Uterus (tissue), 3 donors: ENCODE measurements at regions not wholly inside any gene's neighbourhood (a gene's known extent, or its start where the extent isn't known, plus 50 kb on each side); places are given as distances from the start of the nearest gene placed in this dataset.

Experiments
- DNase-seq, 2 donors: peaks; one replicate each; pipeline ENCODE4 v3.0.0-alpha.2; 2019 to 2020
- H3K27ac ChIP-seq, 2 donors: fragments of 200-600 bp; sonication (generic); 1 replicate in 1 of 2; 2 replicates in 1 of 2; pipeline ENCODE4 v1.5.1; 2016 to 2018
- H3K27me3 ChIP-seq, 2 donors: fragments of 200-600 bp; sonication (generic); one replicate each; pipeline ENCODE4 v1.5.1; 2018 to 2019; ENCODE audit warnings: control low read depth in 1 of 2
- H3K36me3 ChIP-seq, 2 donors: fragments of 200-600 bp; sonication (generic); one replicate each; pipeline ENCODE4 v1.5.1; 2019; ENCODE audit warnings: control low read depth in 1 of 2
- H3K4me1 ChIP-seq, 2 donors: fragments of 200-600 bp; sonication (generic); one replicate each; pipeline ENCODE4 v1.5.1; 2018 to 2019; ENCODE audit warnings: control low read depth in 1 of 2
- H3K4me3 ChIP-seq, 2 donors: fragments of 200-600 bp; sonication (generic); 1 replicate in 1 of 2; 2 replicates in 1 of 2; pipeline ENCODE4 v1.5.1; 2018 to 2019; ENCODE audit warnings: mild to moderate bottlenecking in 1 of 2
- H3K9me3 ChIP-seq, 2 donors: fragments of 200-600 bp; sonication (generic); one replicate each; pipeline ENCODE4 v1.5.1; 2019; ENCODE audit warnings: control low read depth in 1 of 2
- CTCF ChIP-seq, 4 experiments: fragments of 200-600 bp in 2 of 4; fragments of 450-650 bp in 2 of 4; sonication (generic) in 2 of 4; IDR thresholded peaks; one replicate each; pipeline ENCODE4 v1.5.1; 2016 to 2019; ENCODE audit warnings: antibody characterized with exemption in 4 of 4, mild to moderate bottlenecking in 2 of 4, moderate library complexity in 1 of 4
- POLR2A ChIP-seq, 2 donors: fragments of 450-650 bp; IDR thresholded peaks; one replicate each; pipeline ENCODE4 v1.6.1; 2016; ENCODE audit warnings: antibody characterized with exemption in 2 of 2, mild to moderate bottlenecking in 1 of 2, moderate library complexity in 1 of 2
- intact Hi-C: fragments of 100-400 bp; cut with DNase I; formaldehyde crosslinking; loops from one replicate; pipeline ENCODE4 v1.15.1; 2023; ENCODE audit warnings: low total_unique reads
- donor health status: DM: yes; HTN: yes; CAD: no.

- no peak for DNase-seq
- no peaks in the 10 kb centered on the region for H3K36me3 ChIP-seq
- H3K9me3 ChIP-seq = no peaks in the 10 kb centered on the region
- TF ChIP-seq POLR2A (IDR thresholded peaks at IDR 0.05) (no peak), CTCF (IDR thresholded peaks at IDR 0.05) (no peak)
- H3K27me3 ChIP-seq = no peaks in the 10 kb centered on the region
- H3K4me1 ChIP-seq = no peaks in the 10 kb centered on the region
- no peak overlapping the region for H3K4me3 ChIP-seq
- intact Hi-C loops = no loop called here
- H3K27ac ChIP-seq = no peak overlapping the region
Measured at GRCh38 chr2:117396161-117396560, 418.3 kb upstream of the DDX18 start.

- Histone ChIP-seq H3K4me3 (no peak overlapping the region), H3K27ac (no peak overlapping the region), H3K36me3 (no peaks in the 10 kb centered on the region), H3K9me3 (no peaks in the 10 kb centered on the region), H3K4me1 (no peaks in the 10 kb centered on the region), H3K27me3 (no peaks in the 10 kb centered on the region)
- TF ChIP-seq POLR2A (IDR thresholded peaks at IDR 0.05) (no peak), CTCF (IDR thresholded peaks at IDR 0.05) (no peak)
- DNase-seq = no peak
- intact Hi-C loops = no loop called here
Measured at GRCh38 chr2:117401582-117401981, 412.9 kb upstream of the DDX18 start.

GRCh38 chr2:117406443-117406842 is 408.0 kb upstream of the DDX18 start:
- H3K9me3 ChIP-seq = no peaks in the 10 kb centered on the region
- intact Hi-C loops = no loop called here
- TF ChIP-seq CTCF (IDR thresholded peaks at IDR 0.05) (no peak), POLR2A (IDR thresholded peaks at IDR 0.05) (no peak)
- no peak overlapping the region for H3K27ac ChIP-seq
- H3K4me3 ChIP-seq = no peak overlapping the region
- H3K27me3 ChIP-seq = no peaks in the 10 kb centered on the region
- DNase-seq = no peak
- no peaks in the 10 kb centered on the region for H3K4me1 ChIP-seq
- H3K36me3 ChIP-seq = no peaks in the 10 kb centered on the region

GRCh38 chr2:117407746-117408145 is 406.7 kb upstream of the DDX18 start:
- Histone ChIP-seq H3K27ac (no peak overlapping the region), H3K27me3 (no peaks in the 10 kb centered on the region)
- intact Hi-C loops = no loop called here

GRCh38 chr2:117409443-117409842 is 405.0 kb upstream of the DDX18 start:
- Histone ChIP-seq H3K4me1 (no peaks in the 10 kb centered on the region), H3K9me3 (no peaks in the 10 kb centered on the region), H3K27me3 (no peaks in the 10 kb centered on the region), H3K4me3 (no peak overlapping the region), H3K36me3 (no peaks in the 10 kb centered on the region), H3K27ac (no peak overlapping the region)
- intact Hi-C loops = no loop called here
- TF ChIP-seq CTCF (IDR thresholded peaks at IDR 0.05) (no peak), POLR2A (IDR thresholded peaks at IDR 0.05) (no peak)
- DNase-seq = no peak

More at GRCh38 chr2:117407746-117408145, 406.7 kb upstream of the DDX18 start:
- TF ChIP-seq POLR2A (IDR thresholded peaks at IDR 0.05) (no peak), CTCF (IDR thresholded peaks at IDR 0.05) (no peak)
- Histone ChIP-seq H3K36me3 (no peaks in the 10 kb centered on the region), H3K4me3 (no peak overlapping the region), H3K4me1 (no peaks in the 10 kb centered on the region), H3K9me3 (no peaks in the 10 kb centered on the region)
- DNase-seq = no peak
